HG03095 (cell line): ENCODE measurements at regions not wholly inside any gene's neighbourhood (a gene's known extent, or its start where the extent isn't known, plus 50 kb on each side); places are given as distances from the start of the nearest gene placed in this dataset.

Source experiments
- ATAC-seq: cut with Tn5 transposase; IDR thresholded peaks from one replicate; pipeline ENCODE4 v1.9.1; 2021; ENCODE audit warnings: moderate library complexity; ENCODE audit not compliant: unreplicated experiment

DNA sequence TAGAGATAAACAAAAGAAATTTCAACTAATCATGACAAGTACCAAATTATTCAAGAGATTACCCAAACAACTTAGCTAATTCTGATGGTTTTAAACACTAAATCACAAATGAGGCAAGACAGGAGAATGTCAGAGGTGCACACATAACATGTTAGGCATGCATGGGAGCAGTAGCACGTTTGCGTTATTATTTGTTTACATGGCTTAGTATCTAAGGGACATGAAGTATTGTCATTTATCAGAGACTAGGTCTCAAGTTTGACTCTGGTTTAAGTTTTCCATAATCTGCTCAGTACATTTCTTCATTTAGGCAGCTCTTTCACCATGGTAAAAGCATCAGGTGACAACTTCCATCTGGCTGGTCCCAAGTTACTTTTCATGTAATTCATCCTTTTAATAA is 244.1 kb upstream of the TNC start:
- ATAC-seq: no peak

DNA sequence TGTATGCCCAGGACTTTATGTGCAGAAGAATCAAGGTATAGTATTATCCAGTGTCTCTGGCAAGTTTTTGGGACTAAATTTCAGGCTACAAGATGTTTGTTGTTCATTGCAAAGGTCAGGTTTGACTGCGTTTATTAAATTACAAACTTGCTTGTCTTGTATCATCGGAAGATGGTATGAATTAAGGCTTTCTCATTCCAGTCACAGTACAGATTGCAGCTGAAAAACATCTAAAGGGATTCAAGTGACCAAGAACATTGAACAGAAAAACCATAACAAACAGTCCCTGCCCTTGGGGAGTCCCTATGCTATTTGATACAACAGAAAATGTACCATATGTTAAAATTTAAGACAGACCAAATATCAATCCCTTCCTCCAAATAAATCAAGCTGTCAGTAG is 244.7 kb upstream of the TNC start:
- no peak for ATAC-seq

DNA sequence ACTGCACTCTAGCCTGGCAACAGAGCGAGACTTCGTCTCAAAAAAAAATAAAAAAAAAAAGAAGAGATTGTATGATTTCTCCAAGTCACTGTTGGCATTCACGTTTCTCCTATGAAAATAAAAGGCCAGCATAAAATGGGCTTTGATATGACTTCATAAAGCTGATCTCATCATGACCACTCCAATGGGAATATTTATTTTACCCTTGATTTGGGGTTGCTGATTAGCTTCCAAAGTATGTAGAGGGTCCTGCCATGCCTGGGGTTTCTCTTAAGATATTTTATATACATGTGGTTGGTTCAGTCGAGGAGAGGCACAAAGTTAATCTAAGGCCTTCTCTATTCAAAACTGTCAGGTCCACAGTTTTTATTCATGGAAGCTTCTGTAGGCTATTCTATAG is 247.0 kb upstream of the TNC start:
- ATAC-seq: no peak

DNA sequence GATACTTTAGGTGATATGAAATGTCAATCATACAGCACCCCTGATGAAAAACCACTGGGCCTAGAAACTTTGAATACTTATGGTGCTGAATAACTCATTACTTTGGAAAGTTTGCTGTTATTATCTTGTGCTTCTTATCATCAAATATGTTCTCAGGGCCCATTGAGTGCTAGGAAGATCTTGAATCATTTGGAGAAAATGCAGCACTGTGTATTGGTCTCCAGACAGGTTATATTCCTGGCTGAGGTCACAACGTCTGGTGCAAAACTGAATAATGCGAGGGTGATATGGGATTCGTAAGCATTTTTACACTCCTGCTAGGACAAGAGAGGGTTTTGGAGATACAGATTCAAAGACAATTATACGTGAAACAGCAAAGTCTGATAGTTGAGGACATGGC is 249.4 kb upstream of the TNC start:
- ATAC-seq: no peak

DNA sequence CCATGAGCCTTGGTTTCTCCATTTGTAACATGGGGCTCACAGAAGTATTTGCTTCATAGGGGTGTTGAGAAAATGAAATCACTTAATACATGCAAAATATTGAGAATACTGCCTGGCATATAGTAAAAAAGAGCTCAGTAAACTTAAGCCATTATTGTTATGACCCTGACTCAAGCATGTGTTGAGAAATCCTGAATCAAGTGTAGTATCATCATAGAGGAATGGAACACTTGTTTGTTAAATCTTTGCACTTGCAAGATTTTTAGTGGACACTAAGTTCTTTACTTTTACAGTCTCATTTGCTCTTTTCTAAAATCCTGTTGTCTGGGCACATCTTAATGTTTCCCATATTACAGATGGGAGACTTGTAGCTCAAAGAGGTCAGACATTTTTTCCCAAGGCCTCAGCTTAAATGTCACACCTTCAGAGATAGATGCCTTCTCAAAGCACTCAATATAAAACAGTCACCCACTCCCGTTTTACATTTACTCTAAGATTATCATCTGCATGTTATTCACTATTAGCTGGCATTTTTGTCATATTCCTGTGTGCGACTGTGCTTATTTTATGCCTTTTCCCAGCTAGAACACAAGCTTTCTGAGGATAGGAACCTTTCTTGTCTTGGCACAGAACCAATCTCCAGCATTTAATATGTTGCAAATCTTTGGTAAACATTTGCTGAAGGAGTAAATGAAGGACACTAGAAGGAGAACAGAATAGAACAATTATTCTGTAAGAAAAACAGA is 250.0 kb upstream of the TNC start:
- ATAC-seq: no peak

DNA sequence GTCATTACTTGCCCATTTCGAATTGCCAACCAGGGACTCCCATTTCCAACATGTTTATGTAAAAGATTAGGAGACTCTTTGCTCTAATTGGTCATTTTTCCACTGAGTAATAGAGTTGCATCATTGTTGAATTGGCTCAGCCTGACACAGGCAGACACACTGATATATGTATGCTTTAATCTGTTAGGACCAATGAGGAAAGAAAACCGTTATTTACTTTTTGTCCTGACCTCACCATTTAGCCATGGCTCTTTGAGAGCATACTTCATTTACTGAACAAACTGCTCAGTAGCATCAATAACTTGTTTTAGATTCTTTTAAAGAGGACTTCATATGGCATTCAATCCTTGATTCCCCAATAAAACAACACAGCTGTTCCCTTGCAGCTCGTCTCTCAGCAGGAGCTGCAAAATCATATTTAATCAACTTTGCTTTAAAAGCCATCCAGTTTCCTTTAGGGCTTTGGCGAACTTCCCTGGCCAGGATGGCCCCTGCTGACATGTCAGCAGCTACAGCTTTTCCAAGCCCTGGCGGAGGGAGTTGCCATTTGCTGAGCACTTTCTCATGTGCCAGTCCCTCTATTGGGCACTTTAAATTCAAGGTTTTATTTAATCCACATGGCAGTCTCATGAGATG is 251.5 kb upstream of the TNC start:
- ATAC-seq: no peak

DNA sequence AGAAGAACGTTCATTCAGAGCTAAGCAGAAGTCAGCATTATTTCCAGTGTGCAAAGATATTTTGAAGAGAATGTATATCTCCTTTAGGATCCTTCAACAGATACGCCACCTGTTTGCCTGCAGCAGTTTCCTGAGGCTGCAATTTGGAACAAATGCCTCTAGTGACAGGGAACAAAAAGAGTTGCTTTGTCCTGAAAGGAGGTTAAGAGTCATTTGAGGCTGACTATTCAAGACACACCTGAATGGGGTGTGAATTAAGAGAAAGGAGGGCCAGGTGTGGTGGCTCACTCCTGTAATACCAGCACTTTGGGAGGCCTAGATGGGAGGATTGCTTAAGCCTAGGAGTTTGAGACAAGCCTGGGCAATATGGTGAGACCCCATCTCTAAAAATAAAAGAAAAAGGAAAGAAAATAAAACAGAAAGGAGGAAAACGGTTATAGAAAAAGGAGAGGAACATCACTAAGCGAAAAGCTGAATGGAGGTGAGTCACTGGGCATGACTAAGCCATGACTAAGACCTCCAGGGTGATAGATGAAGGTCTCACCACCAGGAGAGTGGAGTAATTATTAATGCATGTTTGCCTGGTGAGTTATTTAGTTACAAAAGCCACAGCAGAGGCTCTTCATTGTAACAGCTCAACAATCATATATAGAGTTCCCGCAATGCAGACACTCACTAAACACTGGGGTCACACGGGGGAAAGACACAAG is 255.2 kb upstream of the TNC start:
- peak; percentile 82 for ATAC-seq

DNA sequence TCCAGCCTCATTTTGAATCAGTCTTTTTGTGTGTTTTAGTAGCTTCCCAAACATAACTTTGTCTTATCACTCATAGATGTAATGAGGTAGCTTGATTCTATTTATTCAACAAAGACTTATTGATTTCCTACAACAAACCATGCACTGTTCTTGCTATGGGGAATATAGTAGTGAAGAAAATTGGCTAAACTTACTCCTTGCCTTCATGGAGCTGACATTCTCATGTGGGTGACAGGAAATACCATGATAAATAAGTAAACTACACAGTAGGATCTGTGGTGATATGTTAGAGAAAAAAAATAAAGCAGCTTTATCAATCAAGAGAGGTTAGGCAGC is 255.7 kb upstream of the TNC start:
- peak; percentile 10 for ATAC-seq

DNA sequence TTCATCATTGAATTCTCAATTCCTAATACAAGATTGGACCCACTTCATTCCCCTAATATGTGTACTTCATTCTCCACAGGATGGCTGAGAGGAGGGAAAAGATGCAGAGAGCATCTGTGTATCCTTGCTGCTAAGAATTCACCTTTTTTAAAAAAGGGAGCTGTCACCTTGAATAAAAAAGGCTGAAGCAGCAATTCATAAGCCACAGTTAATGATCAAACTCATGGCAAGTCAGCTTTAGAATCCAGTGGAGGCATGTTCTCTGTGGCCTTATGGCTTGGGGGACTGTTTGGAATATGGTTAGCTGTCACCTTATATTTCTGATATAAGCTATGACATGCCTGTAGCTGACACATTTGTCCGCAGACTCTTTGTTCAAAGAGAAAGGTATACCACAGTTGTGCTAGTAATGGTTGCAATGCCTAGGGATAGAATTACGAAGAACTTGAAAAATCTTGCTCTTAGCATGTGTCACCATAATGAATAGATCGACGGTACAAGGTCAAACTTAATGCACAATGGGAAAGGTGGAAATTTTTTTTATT is 256.8 kb upstream of the TNC start:
- ATAC-seq: no peak

DNA sequence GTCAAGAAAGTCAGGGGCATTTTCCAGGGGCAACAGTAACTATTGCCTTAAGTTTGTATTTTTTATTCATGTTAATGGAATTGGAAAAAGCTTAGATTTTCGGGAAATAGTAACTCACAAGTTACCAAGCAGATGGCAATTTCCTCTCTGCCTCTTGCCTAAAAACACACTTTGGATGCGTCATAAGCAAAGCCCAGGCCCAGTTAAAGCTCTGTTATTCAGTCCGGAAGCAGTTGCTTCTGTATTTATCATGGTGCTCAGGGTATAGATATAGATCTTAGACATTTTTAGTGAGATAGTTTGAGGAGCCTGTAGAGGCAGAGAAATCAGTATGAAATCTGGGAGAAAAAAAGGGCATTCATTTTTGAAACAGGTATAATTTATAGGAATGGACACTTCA is 260.3 kb upstream of the TNC start:
- ATAC-seq: no peak

DNA sequence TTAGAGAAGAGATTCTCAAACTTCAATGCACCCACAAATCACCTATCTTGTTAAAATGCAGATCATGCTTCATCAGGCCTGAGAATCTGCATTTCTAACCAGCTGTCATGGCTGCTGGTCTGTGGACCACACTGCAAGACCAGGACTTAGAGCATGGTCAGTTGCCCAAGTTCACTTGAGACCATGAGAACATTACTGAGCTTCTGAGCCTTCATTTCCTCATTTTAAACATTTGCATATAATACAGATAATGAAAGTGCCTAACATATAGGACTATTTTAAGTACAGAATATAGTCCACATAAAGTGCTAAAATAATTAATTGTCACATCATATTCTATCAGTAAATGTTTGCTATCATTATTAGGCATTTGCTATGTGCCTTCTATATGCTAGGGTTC is 260.8 kb upstream of the TNC start:
- no peak for ATAC-seq

DNA sequence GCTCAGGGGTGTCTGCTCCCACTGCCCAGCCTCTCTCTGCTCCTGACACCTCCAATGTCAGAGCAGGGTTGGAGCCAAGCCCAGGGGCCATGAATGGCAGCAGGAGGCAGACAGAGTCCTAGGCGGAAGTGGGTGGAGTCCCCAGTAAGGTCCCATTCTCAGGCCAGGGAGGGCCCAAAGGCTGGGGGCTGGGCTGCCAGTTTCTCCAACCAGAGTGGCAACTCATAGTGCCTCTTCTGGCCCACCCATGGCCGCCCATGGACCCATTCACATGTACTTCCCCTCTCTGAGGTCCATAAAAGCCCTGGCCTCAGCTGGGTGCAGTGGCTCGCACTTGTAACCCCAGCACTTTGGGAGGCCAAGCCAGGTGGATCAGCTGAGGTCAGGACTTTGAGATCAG is 261.8 kb upstream of the TNC start:
- no peak for ATAC-seq

DNA sequence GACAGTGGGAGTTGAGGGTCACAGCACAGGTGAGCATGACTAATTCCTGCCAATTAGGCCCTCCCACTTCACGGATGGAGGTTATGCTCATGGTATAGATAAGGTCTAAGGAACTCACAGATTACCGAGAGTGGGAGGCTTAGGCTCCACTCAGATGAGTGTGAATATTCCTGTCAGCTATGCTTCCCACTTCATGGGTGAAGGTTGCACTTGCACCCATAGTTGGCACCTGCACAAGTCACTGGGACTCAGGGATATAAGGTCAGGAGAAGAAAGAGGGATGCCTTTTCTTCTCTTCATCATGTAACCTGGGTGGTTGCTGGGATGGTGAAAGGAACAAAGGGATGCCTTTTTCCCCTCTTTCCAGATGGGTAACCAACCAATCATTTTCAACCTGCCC is 264.9 kb upstream of the TNC start:
- no peak for ATAC-seq

DNA sequence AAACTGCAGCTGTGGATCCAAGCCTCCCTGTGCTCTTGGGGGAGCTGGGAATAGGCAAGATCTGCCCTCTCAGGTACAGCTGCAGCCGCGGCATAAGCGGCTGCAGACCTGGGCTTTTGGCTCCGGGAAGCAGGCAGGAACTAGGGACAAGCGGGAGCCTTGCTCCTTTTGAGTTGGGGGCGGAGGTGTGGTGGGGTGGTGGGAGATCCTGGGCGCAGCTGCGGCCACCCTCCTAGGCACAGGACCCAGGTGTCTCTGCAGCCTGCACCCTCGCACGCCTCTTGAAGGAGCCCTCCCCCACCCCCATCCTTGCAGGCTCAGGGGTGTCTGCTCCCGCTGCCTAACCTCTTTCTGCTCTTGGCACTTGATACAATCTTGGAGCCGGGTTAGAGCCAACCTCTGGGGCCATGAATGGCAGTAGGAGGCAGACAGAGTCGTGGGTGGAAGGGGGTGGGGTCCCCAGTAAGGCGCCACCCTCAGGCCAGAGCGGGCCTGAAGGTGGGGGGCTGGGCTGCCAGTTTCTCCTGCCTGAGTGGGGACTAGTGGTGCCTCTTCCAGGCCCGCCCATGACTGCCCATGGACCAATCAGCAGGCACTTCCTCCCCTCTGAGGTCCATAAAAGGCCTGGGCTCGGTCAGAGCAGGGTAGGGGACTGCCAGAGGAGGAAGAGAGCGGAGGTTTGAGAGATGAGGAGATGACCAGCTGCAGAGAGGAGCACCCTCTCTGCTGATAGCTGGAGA is 267.6 kb upstream of the TNC start:
- no peak for ATAC-seq

DNA sequence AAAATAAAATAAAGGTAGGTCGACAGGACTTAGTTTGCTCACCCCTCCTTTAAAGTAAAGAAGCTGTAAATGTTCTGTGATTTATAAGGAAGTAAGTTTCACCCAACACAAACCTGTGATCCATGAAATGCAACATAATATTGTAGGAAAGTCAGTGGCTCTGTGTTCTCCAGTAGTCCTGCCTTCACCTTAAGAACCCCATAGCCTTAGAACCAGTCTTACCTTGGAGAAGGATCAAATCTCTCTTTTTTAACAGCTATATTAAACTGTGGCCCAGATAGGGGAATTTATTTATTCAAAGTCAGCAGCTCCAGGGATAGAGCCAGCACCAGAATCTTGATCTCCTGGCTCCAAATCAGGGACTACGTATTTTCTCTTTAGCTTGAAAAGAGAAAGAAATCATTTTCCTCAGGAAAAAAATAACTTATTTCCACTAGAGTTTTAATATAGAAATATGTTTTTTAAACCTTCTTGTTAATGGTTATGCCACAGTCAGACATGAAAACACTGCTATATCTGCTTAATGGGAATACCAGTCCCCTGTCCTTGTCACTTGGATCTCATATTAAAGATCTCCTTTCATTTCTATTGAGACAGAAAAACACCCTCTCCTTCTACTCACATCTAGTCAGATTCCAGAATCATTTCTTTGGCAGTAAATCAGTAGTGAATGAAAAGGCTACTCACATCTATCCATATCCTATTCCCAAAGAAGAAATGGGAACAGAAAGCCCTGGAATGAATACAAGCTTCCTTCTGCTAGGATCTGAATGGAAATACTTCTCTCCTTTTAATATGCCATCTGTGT is 269.2 kb upstream of the TNC start:
- no peak for ATAC-seq

DNA sequence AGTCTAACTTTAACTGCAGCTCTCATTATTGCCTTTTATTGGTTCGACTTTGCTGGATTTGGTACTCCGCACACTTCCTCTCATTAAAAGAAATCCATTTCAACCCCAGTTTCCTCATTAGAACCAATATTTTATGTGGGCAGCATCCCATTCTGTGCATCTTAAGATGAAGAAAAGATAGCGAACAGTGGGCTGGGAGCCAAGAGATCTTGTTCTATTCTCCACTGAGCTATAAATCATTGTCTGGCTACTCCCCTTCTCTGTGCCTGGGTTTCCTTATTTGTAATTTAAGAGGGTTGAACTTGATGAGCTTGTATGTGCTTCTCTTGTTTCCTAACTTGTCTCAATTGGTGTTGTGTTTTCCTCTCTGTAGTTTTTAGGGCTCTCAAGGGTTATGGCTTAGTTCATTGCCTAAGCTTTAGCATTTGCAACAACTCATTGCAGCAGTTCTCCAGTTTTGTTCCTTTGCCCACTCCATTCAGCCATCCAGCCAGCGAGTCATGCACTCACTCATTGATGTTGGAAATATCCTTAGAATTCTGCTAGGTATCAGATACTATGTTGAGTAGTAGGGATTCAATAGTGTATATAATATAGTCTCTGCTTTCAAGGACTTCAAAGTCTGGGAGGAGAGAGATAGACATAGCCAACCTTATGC is 273.3 kb upstream of the TNC start:
- no peak for ATAC-seq

DNA sequence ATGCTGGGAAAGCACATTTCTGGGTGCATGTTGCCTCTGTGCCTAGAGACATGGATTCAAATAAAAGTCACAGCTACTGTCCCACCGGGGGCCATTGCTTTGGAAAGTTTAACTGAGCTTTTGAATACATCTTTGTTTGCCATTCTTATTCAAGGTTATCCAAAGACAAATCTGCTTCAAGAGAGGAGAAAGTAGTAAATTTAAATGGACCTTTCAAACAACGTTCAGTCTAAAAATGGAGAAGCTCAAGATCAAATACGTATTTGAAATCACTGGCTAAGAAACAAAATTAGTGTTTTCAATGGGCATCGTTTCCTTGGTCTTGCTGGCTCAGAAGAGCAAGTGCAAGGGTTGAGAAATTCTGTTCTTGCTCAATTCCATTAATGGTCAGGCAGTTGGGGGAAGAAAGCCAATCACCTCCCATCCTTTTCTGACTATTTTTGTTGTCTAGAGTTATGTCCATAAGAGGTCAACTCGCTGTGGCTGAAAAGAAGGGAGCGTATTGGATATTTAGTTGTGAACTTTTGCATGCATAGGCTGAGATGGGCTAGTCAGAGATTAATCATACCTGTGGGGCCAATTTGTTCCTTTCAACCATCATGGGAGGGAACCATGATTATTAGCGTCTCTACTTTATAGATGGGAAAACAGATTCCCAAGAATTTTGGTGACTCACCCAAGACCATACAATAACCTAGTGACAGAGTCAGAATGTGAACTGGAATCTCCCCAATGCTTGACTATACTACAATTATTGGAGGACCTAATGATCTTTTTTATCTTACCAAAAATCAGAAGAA is 276.2 kb upstream of the TNC start:
- no peak for ATAC-seq

DNA sequence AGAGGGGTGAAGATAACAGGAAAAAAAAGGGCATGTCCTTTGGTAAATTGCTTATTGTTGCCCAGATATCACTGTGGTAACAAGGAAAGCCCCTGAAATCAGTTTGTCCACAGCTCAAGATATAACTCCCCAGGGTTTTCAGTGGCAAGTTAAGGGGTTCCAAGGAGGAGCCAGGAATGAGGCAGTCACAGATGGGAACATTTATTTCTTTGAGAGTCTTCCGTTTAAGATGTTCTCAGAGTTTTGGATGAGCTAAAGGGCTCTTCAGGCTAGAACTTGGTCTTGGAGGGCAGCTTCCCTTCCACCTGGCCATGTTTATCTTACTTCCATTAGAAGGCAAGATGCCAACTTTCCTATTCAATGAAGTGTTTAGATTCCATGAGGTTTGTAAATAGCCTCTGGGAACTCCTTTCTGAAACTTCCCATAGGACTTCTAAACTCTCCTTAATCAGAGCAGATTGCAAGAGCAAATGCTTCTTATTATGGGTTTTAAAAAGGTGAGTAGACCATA is 277.6 kb upstream of the TNC start:
- no peak for ATAC-seq

DNA sequence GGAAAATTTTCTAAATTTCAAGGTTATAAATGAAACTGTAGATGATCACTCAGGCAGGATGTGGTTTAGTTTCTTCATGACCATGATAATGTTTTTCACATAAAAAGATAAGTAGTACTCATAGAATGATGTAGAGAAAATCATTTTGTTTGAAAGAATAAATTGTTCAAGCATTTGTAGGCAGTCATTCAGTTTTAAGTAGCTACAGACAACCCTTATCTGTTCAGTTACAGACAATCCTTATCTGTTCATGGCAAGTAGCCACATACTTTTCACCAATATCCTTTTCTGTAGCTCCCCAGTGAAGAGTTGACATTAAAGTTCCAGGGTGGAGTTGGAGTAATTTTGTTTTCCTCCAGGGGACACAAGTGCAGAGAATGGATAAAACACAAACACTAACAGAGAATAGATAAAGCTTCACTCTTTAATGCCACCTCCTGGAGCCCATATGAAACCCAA is 278.1 kb upstream of the TNC start:
- no peak for ATAC-seq
